ENCODE measurements at regions not wholly inside any gene's neighbourhood (a gene's known extent, or its start where the extent isn't known, plus 50 kb on each side); places are given as distances from the start of the nearest gene placed in this dataset.

DNA sequence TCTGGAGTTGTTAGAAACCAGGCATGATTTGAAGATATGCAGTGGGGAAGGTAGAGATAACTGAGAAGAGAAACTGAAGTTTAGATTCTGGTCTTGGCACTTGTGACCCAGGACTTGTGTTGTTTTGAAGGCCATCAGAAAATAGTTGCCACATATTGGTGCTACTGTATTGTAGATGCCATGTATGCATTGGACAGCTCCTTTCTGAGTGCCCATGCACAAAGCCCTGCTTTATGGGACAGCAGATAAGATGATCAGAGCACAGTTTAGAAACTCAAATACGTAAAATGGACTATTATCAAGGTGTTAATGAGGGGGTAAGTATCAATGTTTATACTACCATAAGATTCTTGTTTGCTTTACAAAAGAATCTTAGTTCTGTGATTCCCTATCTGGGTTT is 84.9 kb downstream of the KIF4B start:
- dilution Hi-C loops (cut with MboI; ENCODE audit: extremely low pct_ligation_motif_present, low sequenced_read_pairs), result no loop called here
- Histone ChIP-seq H3K9me3 (replicated peaks; ENCODE audit: control insufficient read depth, insufficient read depth, low read length) (no peaks in the 10 kb centered on the region), H3K4me3 (replicated peaks in 1 of 3; ENCODE audit: insufficient read depth in 1 of 3, low read depth in 1 of 3, low read length in 3 of 3) (no peak overlapping the region), H3K9ac (replicated peaks; ENCODE audit: extremely low read depth, insufficient read depth, low read length) (no peak overlapping the region), H3K9me1 (replicated peaks; ENCODE audit: control insufficient read depth, extremely low read depth, insufficient read depth, low read length) (no peaks in the 10 kb centered on the region), H3K27ac (ENCODE audit: insufficient read depth, low read depth, low read length) (no peak overlapping the region), H3K4me1 (ENCODE audit: control insufficient read depth, extremely low read depth, insufficient read depth, low read length) (no peaks in the 10 kb centered on the region), H4K20me1 (replicated peaks; ENCODE audit: control insufficient read depth, extremely low read depth, insufficient read depth, low read length) (no peaks in the 10 kb centered on the region), H3K36me3 (ENCODE audit: control insufficient read depth in 2 of 2, extremely low read depth in 1 of 2, insufficient read depth in 2 of 2, low read length in 2 of 2) (no peaks in the 10 kb centered on the region), H3K27me3 (ENCODE audit: control insufficient read depth in 2 of 2, insufficient read depth in 2 of 2, low read length in 2 of 2) (no peaks in the 10 kb centered on the region), H3K79me2 (ENCODE audit: control insufficient read depth, insufficient read depth, low read length) (no peaks in the 10 kb centered on the region), H3K4me2 (ENCODE audit: insufficient read depth, low read length) (no peak overlapping the region), H2AFZ (ENCODE audit: low read depth, low read length) (no peak overlapping the region)
- BruUV-seq (replicated peaks), result no TSS peak
- FAIRE-seq, result no peak
- TF ChIP-seq, protein P1, sequence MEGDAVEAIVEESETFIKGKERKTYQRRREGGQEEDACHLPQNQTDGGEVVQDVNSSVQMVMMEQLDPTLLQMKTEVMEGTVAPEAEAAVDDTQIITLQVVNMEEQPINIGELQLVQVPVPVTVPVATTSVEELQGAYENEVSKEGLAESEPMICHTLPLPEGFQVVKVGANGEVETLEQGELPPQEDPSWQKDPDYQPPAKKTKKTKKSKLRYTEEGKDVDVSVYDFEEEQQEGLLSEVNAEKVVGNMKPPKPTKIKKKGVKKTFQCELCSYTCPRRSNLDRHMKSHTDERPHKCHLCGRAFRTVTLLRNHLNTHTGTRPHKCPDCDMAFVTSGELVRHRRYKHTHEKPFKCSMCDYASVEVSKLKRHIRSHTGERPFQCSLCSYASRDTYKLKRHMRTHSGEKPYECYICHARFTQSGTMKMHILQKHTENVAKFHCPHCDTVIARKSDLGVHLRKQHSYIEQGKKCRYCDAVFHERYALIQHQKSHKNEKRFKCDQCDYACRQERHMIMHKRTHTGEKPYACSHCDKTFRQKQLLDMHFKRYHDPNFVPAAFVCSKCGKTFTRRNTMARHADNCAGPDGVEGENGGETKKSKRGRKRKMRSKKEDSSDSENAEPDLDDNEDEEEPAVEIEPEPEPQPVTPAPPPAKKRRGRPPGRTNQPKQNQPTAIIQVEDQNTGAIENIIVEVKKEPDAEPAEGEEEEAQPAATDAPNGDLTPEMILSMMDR (IDR thresholded peaks at IDR 0.05; ENCODE audit: extremely low read depth in 1 of 2, insufficient read depth in 1 of 2, low read depth in 1 of 2, low read length in 2 of 2), result no peak
- intact Hi-C loops (cut with micrococcal nuclease), result no loop called here
- no peak for DNase-seq (ENCODE audit: low read depth, low spot score)
- ChIA-PET POLR2A (no interaction called here), CTCF (no interaction called here)

DNA sequence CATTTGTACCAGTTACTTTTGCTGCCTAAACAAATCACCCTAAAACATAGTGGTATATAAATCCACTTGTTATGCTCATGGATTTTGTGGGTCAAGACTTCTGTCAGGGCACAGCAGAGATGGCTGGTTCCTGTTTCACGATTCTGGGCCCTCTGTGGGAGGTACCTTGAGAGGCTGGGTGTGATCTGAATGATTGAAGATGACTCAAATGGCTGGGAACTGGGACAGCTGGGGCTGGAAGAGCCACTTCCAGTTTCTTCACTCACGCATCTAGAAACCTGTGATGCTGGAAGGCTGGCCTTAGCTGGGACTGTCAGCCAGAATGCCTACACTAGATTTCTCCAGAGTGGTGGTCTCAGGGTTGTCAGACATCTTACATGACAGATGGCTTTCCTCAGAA is 88.1 kb downstream of the KIF4B start:
- no peaks in the 10 kb centered on the region for H3K36me3 ChIP-seq (ENCODE audit: control insufficient read depth in 2 of 2, extremely low read depth in 1 of 2, insufficient read depth in 2 of 2, low read length in 2 of 2)
- no peaks in the 10 kb centered on the region for H3K27me3 ChIP-seq (ENCODE audit: control insufficient read depth in 2 of 2, insufficient read depth in 2 of 2, low read length in 2 of 2)
- no peak for FAIRE-seq
- no peak overlapping the region for H3K27ac ChIP-seq (ENCODE audit: insufficient read depth, low read depth, low read length)
- intact Hi-C loops (cut with micrococcal nuclease), result no loop called here
- no peak for TF ChIP-seq GATA2 (IDR thresholded peaks at IDR 0.05; ENCODE audit: insufficient read depth, insufficient read length, low read depth, low read length)
- TF ChIP-seq POLR2AphosphoS5 (IDR thresholded peaks at IDR 0.05; ENCODE audit: insufficient read depth, low read depth, low read length), result no peak
- TF ChIP-seq POLR2A (IDR thresholded peaks at IDR 0.05; ENCODE audit: low read depth, low read length), result no peak
- TF ChIP-seq EZH2 (IDR thresholded peaks at IDR 0.05; ENCODE audit: borderline replicate concordance, low read depth, low read length, severe bottlenecking), result no peak
- no peak for TF ChIP-seq JUN (IDR thresholded peaks at IDR 0.05; ENCODE audit: borderline replicate concordance, insufficient read depth, insufficient read length, low read depth)
- TF ChIP-seq, protein P2, sequence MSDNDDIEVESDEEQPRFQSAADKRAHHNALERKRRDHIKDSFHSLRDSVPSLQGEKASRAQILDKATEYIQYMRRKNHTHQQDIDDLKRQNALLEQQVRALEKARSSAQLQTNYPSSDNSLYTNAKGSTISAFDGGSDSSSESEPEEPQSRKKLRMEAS (IDR thresholded peaks at IDR 0.05; ENCODE audit: insufficient read depth, insufficient read length), result no peak
- no peak for DNase-seq (ENCODE audit: low read depth, low spot score)
- POLR2A ChIA-PET, result no interaction called here
- H3K9me3 ChIP-seq (replicated peaks; ENCODE audit: control insufficient read depth, insufficient read depth, low read length), result no peaks in the 10 kb centered on the region
- H4K20me1 ChIP-seq (replicated peaks; ENCODE audit: control insufficient read depth, extremely low read depth, insufficient read depth, low read length), result no peaks in the 10 kb centered on the region
- no peak overlapping the region for H2AFZ ChIP-seq (ENCODE audit: low read depth, low read length)
- no TSS peak for BruUV-seq (replicated peaks)
- CTCF ChIA-PET, result interaction anchor here (1.3 kb wide), 1 partner anchor 74 kb away, joined by 4 read pairs; no protein-coding TSS in a partner anchor
- H3K4me1 ChIP-seq (ENCODE audit: control insufficient read depth, extremely low read depth, insufficient read depth, low read length), result no peaks in the 10 kb centered on the region
- dilution Hi-C loops (cut with MboI; ENCODE audit: extremely low pct_ligation_motif_present, low sequenced_read_pairs), result no loop called here
- no peak overlapping the region for H3K9ac ChIP-seq (replicated peaks; ENCODE audit: extremely low read depth, insufficient read depth, low read length)
- no peak overlapping the region for H3K4me3 ChIP-seq (replicated peaks in 1 of 3; ENCODE audit: insufficient read depth in 1 of 3, low read depth in 1 of 3, low read length in 3 of 3)
- H3K4me2 ChIP-seq (ENCODE audit: insufficient read depth, low read length), result no peak overlapping the region
- no peaks in the 10 kb centered on the region for H3K9me1 ChIP-seq (replicated peaks; ENCODE audit: control insufficient read depth, extremely low read depth, insufficient read depth, low read length)
- H3K79me2 ChIP-seq (ENCODE audit: control insufficient read depth, insufficient read depth, low read length), result no peaks in the 10 kb centered on the region

Measured in endothelial cell of umbilical vein (primary cell).